Natural killer cell (primary cell): ENCODE measurements at regions not wholly inside any gene's neighbourhood (a gene's known extent, or its start where the extent isn't known, plus 50 kb on each side); places are given as distances from the start of the nearest gene placed in this dataset.
A peak's percentile ranks its signal among the peaks of the same experiment; 100 is the strongest.

Experiments
- ATAC-seq, 3 donors: fragments of 150-1000 bp in 2 of 3; fragments of 200-7000 bp in 1 of 3; cut with Tn5 transposase; 1 replicate in 1 of 3; 2 replicates in 2 of 3; pipeline ENCODE4 v1.10.0; 2021; ENCODE audit warnings: mild to moderate bottlenecking in 2 of 3, moderate library complexity in 2 of 3
- DNase-seq, 2 donors: peaks; one replicate each; pipeline versions ENCODE4 v3.0.0 to v3.0.0-alpha.2; 2013 to 2021; ENCODE audit warnings: mixed read lengths in 1 of 2
- H3K27ac ChIP-seq: one replicate; pipeline ENCODE4 v1.5.1; 2013; ENCODE audit warnings: mild to moderate bottlenecking, low read length
- H3K27me3 ChIP-seq: one replicate; pipeline ENCODE4 v1.6.1; 2013; ENCODE audit warnings: low read length; ENCODE audit not compliant: control insufficient read depth, insufficient read depth
- H3K36me3 ChIP-seq: one replicate; pipeline ENCODE4 v1.6.1; 2013; ENCODE audit warnings: low read length; ENCODE audit not compliant: control insufficient read depth, insufficient read depth
- H3K4me1 ChIP-seq: one replicate; pipeline ENCODE4 v1.6.1; 2013; ENCODE audit warnings: low read length; ENCODE audit not compliant: control insufficient read depth, insufficient read depth
- H3K4me3 ChIP-seq: one replicate; pipeline ENCODE4 v1.5.1; 2013; ENCODE audit warnings: low read length
- H3K9me3 ChIP-seq: one replicate; pipeline ENCODE4 v1.6.1; 2013; ENCODE audit warnings: low read length; ENCODE audit not compliant: control insufficient read depth, insufficient read depth
- H3K27ac Mint-ChIP-seq, 2 donors: one replicate each; pipeline ENCODE4 v1.8.0; 2022; ENCODE audit warnings: mild to moderate bottlenecking in 2 of 2, mixed read lengths in 2 of 2, moderate library complexity in 1 of 2
- H3K27me3 Mint-ChIP-seq, 2 donors: one replicate each; pipeline ENCODE4 v1.8.0; 2022; ENCODE audit warnings: low read depth in 2 of 2, mixed read lengths in 2 of 2
- H3K36me3 Mint-ChIP-seq: one replicate; pipeline ENCODE4 v1.8.0; 2022; ENCODE audit warnings: mixed read lengths
- H3K4me1 Mint-ChIP-seq, 2 donors: one replicate each; pipeline ENCODE4 v1.8.0; 2022; ENCODE audit warnings: mixed read lengths in 2 of 2
- H3K4me3 Mint-ChIP-seq: one replicate; pipeline ENCODE4 v1.8.0; 2022; ENCODE audit warnings: mild to moderate bottlenecking, moderate library complexity, mixed read lengths
- H3K9me3 Mint-ChIP-seq, 2 donors: one replicate each; pipeline ENCODE4 v1.8.0; 2022; ENCODE audit warnings: mixed read lengths in 2 of 2
- CTCF ChIP-seq: fragments of 200-600 bp; IDR thresholded peaks from one replicate; pipeline ENCODE4 v1.8.0; 2022; ENCODE audit warnings: antibody characterized with exemption
- WGBS: methylation state at CpG from one replicate; pipeline ENCODE4 v1.1.7; 2013; ENCODE audit warnings: missing lambda C conversion rate; ENCODE audit not compliant: insufficient coverage; 5-methylcytosine and 5-hydroxymethylcytosine counted together
- intact Hi-C: fragments of 100-400 bp; cut with micrococcal nuclease; formaldehyde crosslinking; loops from one replicate; pipeline ENCODE4 v1.14.2; 2022

DNA sequence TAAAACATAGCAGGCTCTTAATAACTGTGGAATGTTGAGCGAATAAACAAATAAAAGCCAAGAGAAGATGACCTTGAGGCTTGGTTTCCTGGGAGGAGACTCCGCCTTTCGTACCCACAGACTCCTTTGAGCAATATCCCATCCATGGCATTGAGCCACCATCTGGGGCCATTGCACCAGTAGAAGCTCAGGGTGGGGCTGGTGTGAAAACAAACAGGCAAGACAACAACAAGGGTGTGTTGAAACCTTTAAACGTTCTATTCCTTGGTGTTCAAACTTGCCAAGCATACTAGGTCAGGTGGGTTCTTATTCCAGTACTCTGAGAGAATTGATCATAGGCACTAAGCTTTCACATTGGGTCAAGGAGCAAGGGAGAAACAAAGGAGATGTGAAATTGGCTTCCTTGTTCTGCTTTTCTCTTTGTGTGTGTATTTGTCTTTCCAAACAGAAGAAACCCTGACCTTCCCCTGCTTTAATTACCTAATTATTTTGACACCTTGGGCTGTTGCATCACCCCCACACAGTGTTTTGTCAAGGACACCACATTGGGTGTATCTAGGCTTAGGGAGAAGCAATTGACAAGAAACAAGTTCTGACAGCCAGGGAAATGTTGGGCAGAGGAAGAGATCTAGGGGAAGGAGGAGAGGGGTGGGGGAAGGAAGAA lies 105.1 kb upstream of the BCL6 start:
- H3K36me3 Mint-ChIP-seq: no peaks in the 10 kb centered on the region
- WGBS: 81% methylated on average over 4 of the region's 4 CpGs
- peaks cover 15 to 19% of the 10 kb centered on the region in 2 donors for H3K4me1 Mint-ChIP-seq
- peak overlapping the region in 1 of 2 donors; percentile 47 for H3K27ac Mint-ChIP-seq
- H3K4me3 ChIP-seq: no peak overlapping the region
- TF ChIP-seq CTCF: no peak
- H3K36me3 ChIP-seq: no peaks in the 10 kb centered on the region
- no peaks in the 10 kb centered on the region for H3K9me3 Mint-ChIP-seq
- ATAC-seq (no peak), DNase-seq (no peak)
- H3K27me3 Mint-ChIP-seq: no peaks in the 10 kb centered on the region
- no peak overlapping the region for H3K4me3 Mint-ChIP-seq
- intact Hi-C loops: no loop called here
- H3K4me1 ChIP-seq: peaks cover 5% of the 10 kb centered on the region
- peaks cover 3% of the 10 kb centered on the region for H3K9me3 ChIP-seq
- no peak overlapping the region for H3K27ac ChIP-seq
- H3K27me3 ChIP-seq: no peaks in the 10 kb centered on the region

DNA sequence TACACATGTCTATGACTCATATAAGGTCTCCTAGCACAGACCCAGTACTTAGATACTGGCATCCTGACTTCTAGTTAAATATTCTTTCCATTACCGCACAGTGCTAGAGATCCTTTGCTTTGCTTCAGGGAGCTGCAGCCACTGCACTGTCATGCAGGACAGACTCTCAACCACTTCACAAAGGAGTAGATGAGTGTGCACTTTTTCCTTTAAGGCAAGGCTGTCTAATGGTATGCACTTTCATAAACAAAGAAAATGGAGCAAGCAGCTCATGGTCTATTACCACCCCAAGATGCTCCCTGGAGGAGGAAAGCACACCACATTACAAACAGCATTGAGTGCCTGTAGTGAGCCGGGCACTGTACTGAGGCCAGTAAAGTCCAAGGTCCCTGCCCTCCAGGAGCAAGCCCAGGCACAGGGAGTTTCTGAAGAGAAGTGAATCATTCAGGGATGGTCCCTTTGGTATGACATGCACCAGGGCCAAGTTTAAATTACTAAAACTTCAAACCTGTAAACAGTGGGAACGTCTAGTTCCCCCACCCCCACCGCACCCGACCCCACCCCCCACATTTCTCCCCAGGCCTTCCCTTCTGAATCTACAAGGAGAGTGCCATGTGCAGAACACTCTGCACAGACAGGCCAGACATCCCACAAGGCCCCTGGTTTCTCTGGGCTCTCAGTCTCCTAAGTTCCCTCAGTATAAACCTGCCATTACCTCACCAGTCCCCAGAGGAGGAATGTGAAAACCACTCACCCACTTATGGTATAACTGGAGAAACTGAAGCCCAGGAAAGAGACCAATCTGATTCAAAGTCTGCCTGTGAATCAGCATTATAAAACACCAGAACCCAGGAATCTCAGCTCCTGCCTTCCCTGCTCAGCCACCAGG lies 107.8 kb upstream of the BCL6 start:
- no peak for TF ChIP-seq CTCF
- intact Hi-C loops: no loop called here
- Histone ChIP-seq H3K9me3 (peaks cover 3% of the 10 kb centered on the region), H3K4me3 (no peak overlapping the region), H3K27me3 (no peaks in the 10 kb centered on the region), H3K27ac (no peak overlapping the region), H3K4me1 (peaks cover 5% of the 10 kb centered on the region), H3K36me3 (no peaks in the 10 kb centered on the region)
- peaks cover 0 to 4% of the 10 kb centered on the region in 2 donors for H3K27me3 Mint-ChIP-seq
- ATAC-seq (peak in 1 of 3 donors; percentile 41), DNase-seq (no peak)
- no peak overlapping the region for H3K4me3 Mint-ChIP-seq
- peaks cover 15 to 19% of the 10 kb centered on the region in 2 donors for H3K4me1 Mint-ChIP-seq
- no peaks in the 10 kb centered on the region for H3K36me3 Mint-ChIP-seq
- no peak overlapping the region for H3K27ac Mint-ChIP-seq
- no peaks in the 10 kb centered on the region for H3K9me3 Mint-ChIP-seq
- 94% methylated on average over 2 of the region's 5 CpGs for WGBS

GRCh38 chr3:187855131-187855530 lies 109.9 kb upstream of the BCL6 start:
- Mint-ChIP-seq H3K36me3 (no peaks in the 10 kb centered on the region), H3K27me3 (peaks cover 0 to 4% of the 10 kb centered on the region in 2 donors), H3K27ac (no peak overlapping the region), H3K9me3 (no peaks in the 10 kb centered on the region), H3K4me1 (peaks cover 9 to 11% of the 10 kb centered on the region in 2 donors), H3K4me3 (no peak overlapping the region)
- intact Hi-C loops: no loop called here
- Histone ChIP-seq H3K4me1 (peaks cover 3% of the 10 kb centered on the region), H3K4me3 (no peak overlapping the region), H3K9me3 (peaks cover 3% of the 10 kb centered on the region), H3K27ac (no peak overlapping the region), H3K27me3 (no peaks in the 10 kb centered on the region), H3K36me3 (no peaks in the 10 kb centered on the region)
- no peak for TF ChIP-seq CTCF
- WGBS: 100% methylated on average over 2 of the region's 2 CpGs
- DNase-seq (no peak), ATAC-seq (no peak)
